Neural cell (in vitro differentiated cells): ENCODE measurements at regions not wholly inside any gene's neighbourhood (a gene's known extent, or its start where the extent isn't known, plus 50 kb on each side); places are given as distances from the start of the nearest gene placed in this dataset.

Experiments used
- H2AFZ ChIP-seq: fragments of 200-600, 300-800 bp; sonication (generic), shearing (Covaris generic); 2 replicates; pipeline ENCODE4 v1.6.0; 2014; ENCODE audit warnings: low read depth, mild to moderate bottlenecking, antibody characterized with exemption, low read length, moderate library complexity
- H3F3A ChIP-seq: fragments of 200-600 bp; shearing (Covaris generic); 2 replicates; pipeline ENCODE4 v1.6.1; 2016; ENCODE audit warnings: mild to moderate bottlenecking, moderate library complexity, mixed read lengths, antibody characterized with exemption, low read length; ENCODE audit not compliant: insufficient read depth, poor library complexity, severe bottlenecking
- H3K27ac ChIP-seq: fragments of 200-600, 300-800 bp; sonication (generic), shearing (Covaris generic); 2 replicates; pipeline ENCODE4 v1.5.1; 2014; ENCODE audit warnings: mild to moderate bottlenecking, low read length, moderate library complexity
- H3K27me3 ChIP-seq: fragments of 300-800, 200-600 bp; sonication (generic), shearing (Covaris generic); 2 replicates; pipeline ENCODE4 v1.6.0; 2014; ENCODE audit warnings: mild to moderate bottlenecking, low read depth, low read length, moderate library complexity; ENCODE audit not compliant: insufficient read depth
- H3K36me3 ChIP-seq: fragments of 300-800, 200-600 bp; sonication (generic), shearing (Covaris generic); 2 replicates; pipeline ENCODE4 v1.5.1; 2014; ENCODE audit warnings: mild to moderate bottlenecking, antibody characterized with exemption, low read length, moderate library complexity; ENCODE audit not compliant: insufficient read depth
- H3K4me2 ChIP-seq: fragments of 300-800, 200-600 bp; sonication (generic), shearing (Covaris generic); 2 replicates; pipeline ENCODE4 v1.6.0; 2014; ENCODE audit warnings: mild to moderate bottlenecking, low read length
- H3K4me3 ChIP-seq: fragments of 300-800, 200-600 bp; sonication (generic), shearing (Covaris generic); 2 replicates; pipeline ENCODE4 v1.5.1; 2014; ENCODE audit warnings: mild to moderate bottlenecking, low read length, moderate library complexity
- H3K79me2 ChIP-seq: fragments of 200-600 bp; shearing (Covaris generic); replicated peaks from 2 replicates; pipeline ENCODE4 v1.6.0; 2014; ENCODE audit warnings: mild to moderate bottlenecking, low read length, moderate library complexity; ENCODE audit not compliant: insufficient read depth
- H3K9ac ChIP-seq: fragments of 300-800, 200-600 bp; sonication (generic), shearing (Covaris generic); 2 replicates; pipeline ENCODE4 v1.6.1; 2016; ENCODE audit warnings: mild to moderate bottlenecking, low read length, mixed read lengths
- H3K9me2 ChIP-seq: fragments of 200-600 bp; shearing (Covaris generic); 2 replicates; pipeline ENCODE4 v1.6.1; 2016; ENCODE audit warnings: mild to moderate bottlenecking, low read length, mixed read lengths; ENCODE audit not compliant: insufficient read depth
- H3K9me3 ChIP-seq: fragments of 200-600, 300-800 bp; sonication (generic), shearing (Covaris generic); 2 replicates; pipeline ENCODE4 v1.6.1; 2016; ENCODE audit warnings: mild to moderate bottlenecking, mixed run types, low read length, moderate library complexity, mixed read lengths
- H4K20me1 ChIP-seq: fragments of 200-600 bp; shearing (Covaris generic); 2 replicates; pipeline ENCODE4 v1.6.1; 2016; ENCODE audit warnings: mild to moderate bottlenecking, mixed run types; ENCODE audit not compliant: insufficient read depth
- EP300 ChIP-seq: fragments of 450-650 bp; conservative IDR thresholded peaks from 2 replicates; pipeline ENCODE4 v1.6.1; 2014; ENCODE audit warnings: antibody characterized with exemption, mild to moderate bottlenecking, moderate library complexity; ENCODE audit not compliant: poor library complexity, severe bottlenecking
- EZH2 ChIP-seq: fragments of 200-600, 300-800 bp; shearing (Covaris generic), sonication (generic); IDR thresholded peaks from 2 replicates; pipeline ENCODE4 v1.6.1; 2014; ENCODE audit warnings: antibody characterized with exemption, low read length, borderline replicate concordance, mild to moderate bottlenecking; ENCODE audit not compliant: insufficient read depth, poor library complexity, severe bottlenecking
- MXI1 ChIP-seq: fragments of 450-650 bp; conservative IDR thresholded peaks from 2 replicates; pipeline ENCODE4 v1.6.1; 2014; ENCODE audit warnings: antibody characterized with exemption, mild to moderate bottlenecking; ENCODE audit not compliant: poor library complexity, severe bottlenecking
- POLR2AphosphoS5 ChIP-seq: IDR thresholded peaks from 2 replicates; pipeline ENCODE4 v1.6.1; 2012
- RAD21 ChIP-seq: fragments of 450-650 bp; conservative IDR thresholded peaks from 2 replicates; pipeline ENCODE4 v1.6.1; 2014; ENCODE audit warnings: antibody characterized with exemption, mild to moderate bottlenecking, moderate library complexity
- SMC3 ChIP-seq: fragments of 450-650 bp; conservative IDR thresholded peaks from 2 replicates; pipeline ENCODE4 v1.6.1; 2014; ENCODE audit warnings: antibody characterized with exemption, mild to moderate bottlenecking, moderate library complexity; ENCODE audit not compliant: poor library complexity
- TAF1 ChIP-seq: IDR thresholded peaks from 2 replicates; pipeline ENCODE4 v1.6.1; 2012; ENCODE audit warnings: low read depth
- TF ChIP-seq, protein P1 (sequence below): fragments of 450-650 bp; IDR thresholded peaks from 2 replicates; pipeline ENCODE4 v1.5.1; 2014; ENCODE audit warnings: antibody characterized with exemption, mild to moderate bottlenecking, moderate library complexity; ENCODE audit not compliant: poor library complexity, severe bottlenecking
- TF ChIP-seq, protein P2 (sequence below): IDR thresholded peaks from 2 replicates; pipeline ENCODE4 v1.6.1; 2012; ENCODE audit warnings: borderline replicate concordance

DNA sequence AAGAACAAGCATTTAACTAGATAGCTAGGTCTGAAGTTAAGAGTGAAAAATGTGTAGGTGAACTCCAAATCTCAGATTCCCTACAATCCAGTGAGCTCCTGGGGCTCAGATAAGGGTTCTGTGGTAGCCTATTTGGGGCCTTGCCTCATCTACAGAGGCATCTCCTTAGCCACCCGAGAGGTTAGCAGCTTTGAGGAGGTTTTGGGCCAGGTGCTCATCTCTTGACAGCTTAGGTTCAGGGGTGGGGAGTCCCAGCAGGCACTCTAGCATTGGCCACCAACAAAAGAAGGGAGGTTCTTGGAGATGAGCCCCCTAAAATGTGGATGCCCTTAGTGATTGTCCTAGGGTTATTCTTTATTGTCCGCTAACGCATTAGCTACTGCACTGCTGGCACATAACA is 184.4 kb upstream of the B3GAT1 start:
- Histone ChIP-seq H3K36me3 (no peaks in the 10 kb centered on the region), H4K20me1 (no peaks in the 10 kb centered on the region), H3K9ac (no peak overlapping the region), H3K79me2 (no peaks in the 10 kb centered on the region), H2AFZ (no peak overlapping the region), H3K4me2 (no peak overlapping the region), H3K27me3 (no peaks in the 10 kb centered on the region), H3K9me3 (no peaks in the 10 kb centered on the region), H3K9me2 (no peaks in the 10 kb centered on the region), H3K4me3 (no peak overlapping the region), H3K27ac (no peak overlapping the region), H3F3A (no peaks in the 10 kb centered on the region)
- TF ChIP-seq SMC3 (no peak), EP300 (no peak), EZH2 (no peak), POLR2AphosphoS5 (no peak), RAD21 (no peak), MXI1 (no peak), TAF1 (no peak)
- TF ChIP-seq, protein P1, sequence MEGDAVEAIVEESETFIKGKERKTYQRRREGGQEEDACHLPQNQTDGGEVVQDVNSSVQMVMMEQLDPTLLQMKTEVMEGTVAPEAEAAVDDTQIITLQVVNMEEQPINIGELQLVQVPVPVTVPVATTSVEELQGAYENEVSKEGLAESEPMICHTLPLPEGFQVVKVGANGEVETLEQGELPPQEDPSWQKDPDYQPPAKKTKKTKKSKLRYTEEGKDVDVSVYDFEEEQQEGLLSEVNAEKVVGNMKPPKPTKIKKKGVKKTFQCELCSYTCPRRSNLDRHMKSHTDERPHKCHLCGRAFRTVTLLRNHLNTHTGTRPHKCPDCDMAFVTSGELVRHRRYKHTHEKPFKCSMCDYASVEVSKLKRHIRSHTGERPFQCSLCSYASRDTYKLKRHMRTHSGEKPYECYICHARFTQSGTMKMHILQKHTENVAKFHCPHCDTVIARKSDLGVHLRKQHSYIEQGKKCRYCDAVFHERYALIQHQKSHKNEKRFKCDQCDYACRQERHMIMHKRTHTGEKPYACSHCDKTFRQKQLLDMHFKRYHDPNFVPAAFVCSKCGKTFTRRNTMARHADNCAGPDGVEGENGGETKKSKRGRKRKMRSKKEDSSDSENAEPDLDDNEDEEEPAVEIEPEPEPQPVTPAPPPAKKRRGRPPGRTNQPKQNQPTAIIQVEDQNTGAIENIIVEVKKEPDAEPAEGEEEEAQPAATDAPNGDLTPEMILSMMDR, result no peak

DNA sequence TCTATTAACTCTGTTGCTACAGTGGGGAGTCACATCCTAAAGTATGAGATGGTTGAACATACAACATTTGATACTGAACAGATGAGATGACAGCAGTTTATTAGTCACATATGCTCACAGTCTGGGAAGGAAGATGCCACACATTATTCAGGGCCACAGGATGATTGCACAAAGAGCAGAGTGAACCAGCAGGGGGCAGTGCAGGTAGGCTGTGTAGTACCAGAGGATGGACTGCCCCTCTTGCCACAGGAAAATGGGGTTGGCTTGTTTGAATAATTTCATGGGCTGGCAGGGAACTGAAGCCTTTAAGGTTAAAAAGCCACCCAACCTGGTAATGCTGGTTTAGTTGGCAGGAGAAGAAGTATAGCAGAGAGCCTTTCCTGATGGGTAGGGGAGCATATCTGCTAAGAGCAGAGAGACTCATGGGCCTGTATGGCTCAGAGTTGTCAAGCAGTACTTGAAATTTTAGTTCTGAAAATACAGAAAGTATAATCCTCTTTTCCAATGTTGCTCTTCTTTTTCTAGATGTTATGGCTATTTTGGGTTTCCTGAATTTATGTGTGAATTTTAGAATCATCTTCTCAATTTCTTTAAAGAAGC is 180.4 kb upstream of the B3GAT1 start:
- no peaks in the 10 kb centered on the region for H3K36me3 ChIP-seq
- TF ChIP-seq RAD21 (peak; percentile 36), EP300 (no peak), EZH2 (no peak), SMC3 (peak; percentile 35), MXI1 (no peak), TAF1 (no peak)
- TF ChIP-seq, protein P1, result peak; percentile 37
- H3F3A ChIP-seq, result no peaks in the 10 kb centered on the region
- no peaks in the 10 kb centered on the region for H3K79me2 ChIP-seq
- no peak overlapping the region for H3K9ac ChIP-seq
- H3K9me3 ChIP-seq, result no peaks in the 10 kb centered on the region
- no peak overlapping the region for H3K4me2 ChIP-seq
- no peak overlapping the region for H2AFZ ChIP-seq
- H3K27me3 ChIP-seq, result no peaks in the 10 kb centered on the region
- H3K9me2 ChIP-seq, result no peaks in the 10 kb centered on the region
- H3K27ac ChIP-seq, result no peak overlapping the region
- H4K20me1 ChIP-seq, result no peaks in the 10 kb centered on the region
- no peak overlapping the region for H3K4me3 ChIP-seq

DNA sequence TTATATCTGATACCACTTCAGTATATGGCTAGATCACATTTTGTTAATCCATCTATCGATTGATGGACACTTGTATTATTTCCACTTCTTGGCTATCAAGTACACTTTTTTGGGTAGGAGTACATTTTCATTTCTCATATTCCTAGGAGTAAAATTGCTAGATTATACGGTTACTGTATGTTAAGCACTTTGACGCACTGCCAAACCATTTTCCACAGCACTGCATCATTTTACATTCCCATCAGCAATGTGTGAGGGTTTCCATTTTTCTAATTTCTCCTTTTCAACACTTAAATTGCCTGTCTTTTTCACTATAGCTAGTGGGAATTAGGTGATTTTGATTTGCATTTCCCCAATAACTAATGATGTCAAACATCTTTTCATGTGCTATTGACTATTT is 179.3 kb upstream of the B3GAT1 start:
- TF ChIP-seq EZH2 (no peak), EP300 (no peak), SMC3 (no peak), RAD21 (no peak), POLR2AphosphoS5 (no peak), MXI1 (no peak), TAF1 (no peak)
- TF ChIP-seq, protein P1, result no peak
- TF ChIP-seq, protein P2, sequence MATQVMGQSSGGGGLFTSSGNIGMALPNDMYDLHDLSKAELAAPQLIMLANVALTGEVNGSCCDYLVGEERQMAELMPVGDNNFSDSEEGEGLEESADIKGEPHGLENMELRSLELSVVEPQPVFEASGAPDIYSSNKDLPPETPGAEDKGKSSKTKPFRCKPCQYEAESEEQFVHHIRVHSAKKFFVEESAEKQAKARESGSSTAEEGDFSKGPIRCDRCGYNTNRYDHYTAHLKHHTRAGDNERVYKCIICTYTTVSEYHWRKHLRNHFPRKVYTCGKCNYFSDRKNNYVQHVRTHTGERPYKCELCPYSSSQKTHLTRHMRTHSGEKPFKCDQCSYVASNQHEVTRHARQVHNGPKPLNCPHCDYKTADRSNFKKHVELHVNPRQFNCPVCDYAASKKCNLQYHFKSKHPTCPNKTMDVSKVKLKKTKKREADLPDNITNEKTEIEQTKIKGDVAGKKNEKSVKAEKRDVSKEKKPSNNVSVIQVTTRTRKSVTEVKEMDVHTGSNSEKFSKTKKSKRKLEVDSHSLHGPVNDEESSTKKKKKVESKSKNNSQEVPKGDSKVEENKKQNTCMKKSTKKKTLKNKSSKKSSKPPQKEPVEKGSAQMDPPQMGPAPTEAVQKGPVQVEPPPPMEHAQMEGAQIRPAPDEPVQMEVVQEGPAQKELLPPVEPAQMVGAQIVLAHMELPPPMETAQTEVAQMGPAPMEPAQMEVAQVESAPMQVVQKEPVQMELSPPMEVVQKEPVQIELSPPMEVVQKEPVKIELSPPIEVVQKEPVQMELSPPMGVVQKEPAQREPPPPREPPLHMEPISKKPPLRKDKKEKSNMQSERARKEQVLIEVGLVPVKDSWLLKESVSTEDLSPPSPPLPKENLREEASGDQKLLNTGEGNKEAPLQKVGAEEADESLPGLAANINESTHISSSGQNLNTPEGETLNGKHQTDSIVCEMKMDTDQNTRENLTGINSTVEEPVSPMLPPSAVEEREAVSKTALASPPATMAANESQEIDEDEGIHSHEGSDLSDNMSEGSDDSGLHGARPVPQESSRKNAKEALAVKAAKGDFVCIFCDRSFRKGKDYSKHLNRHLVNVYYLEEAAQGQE, result no peak
- Histone ChIP-seq H3F3A (no peaks in the 10 kb centered on the region), H3K27ac (no peak overlapping the region)

More for the DNA sequence above, 179.3 kb upstream of the B3GAT1 start:
- Histone ChIP-seq H3K9me2 (no peaks in the 10 kb centered on the region), H3K9ac (no peak overlapping the region), H2AFZ (no peak overlapping the region), H3K4me3 (no peak overlapping the region), H4K20me1 (no peaks in the 10 kb centered on the region), H3K27me3 (no peaks in the 10 kb centered on the region), H3K36me3 (no peaks in the 10 kb centered on the region), H3K79me2 (no peaks in the 10 kb centered on the region), H3K9me3 (no peaks in the 10 kb centered on the region), H3K4me2 (peak overlapping the region; percentile 31)
